Activated naive CD8-positive, alpha-beta T cell treated with anti-CD3 and anti-CD28 coated beads, Interleukin-2, amount 10 ng/mL, durations not matched to agents 7 days and 5 days (primary cell): ENCODE measurements at regions not wholly inside any gene's neighbourhood (a gene's known extent, or its start where the extent isn't known, plus 50 kb on each side); places are given as distances from the start of the nearest gene placed in this dataset.

ENCODE experiments used
- ATAC-seq: fragments of 150-1000 bp; cut with Tn5 transposase; one replicate; pipeline ENCODE4 v1.10.0; 2021; ENCODE audit warnings: low read depth, moderate library complexity
- POLR2A ChIA-PET: fragments of 350-600 bp; sonication (Branson Sonifier 250); formaldehyde crosslinking; loops from one replicate; lab custom pipeline; 2021; ENCODE audit warnings: antibody characterized with exemption; lab: Charles Lee
- DNase-seq: peaks from one replicate; pipeline ENCODE4 v3.0.0; 2021
- H3K27ac Mint-ChIP-seq: one replicate; pipeline ENCODE4 v1.8.0; 2022; ENCODE audit warnings: mild to moderate bottlenecking, mixed read lengths
- H3K27me3 Mint-ChIP-seq: one replicate; pipeline ENCODE4 v1.8.0; 2022; ENCODE audit warnings: mild to moderate bottlenecking, moderate library complexity, mixed read lengths
- H3K36me3 Mint-ChIP-seq: one replicate; pipeline ENCODE4 v1.8.0; 2021; ENCODE audit warnings: mild to moderate bottlenecking, mixed read lengths
- H3K4me1 Mint-ChIP-seq: one replicate; pipeline ENCODE4 v1.8.0; 2021; ENCODE audit warnings: mixed read lengths
- H3K4me3 Mint-ChIP-seq: one replicate; pipeline ENCODE4 v1.8.0; 2022; ENCODE audit warnings: mild to moderate bottlenecking, moderate library complexity, mixed read lengths
- H3K9me3 Mint-ChIP-seq: one replicate; pipeline ENCODE4 v1.8.0; 2021; ENCODE audit warnings: mixed read lengths

- no peaks in the 10 kb centered on the region for H3K27me3 Mint-ChIP-seq
- H3K4me1 Mint-ChIP-seq = no peaks in the 10 kb centered on the region
- no peaks in the 10 kb centered on the region for H3K36me3 Mint-ChIP-seq
- no peak for DNase-seq
- H3K9me3 Mint-ChIP-seq = peaks cover 3% of the 10 kb centered on the region
- ATAC-seq = no peak
- no peak overlapping the region for H3K4me3 Mint-ChIP-seq
- POLR2A ChIA-PET = no interaction called here
- no peak overlapping the region for H3K27ac Mint-ChIP-seq
Observed at GRCh38 chr12:115177899-115178298, 493.9 kb upstream of the TBX3 start.

GRCh38 chr12:115176741-115177400 is 492.9 kb upstream of the TBX3 start:
- POLR2A ChIA-PET = no interaction called here
- no peak overlapping the region for H3K27ac Mint-ChIP-seq

GRCh38 chr12:115174920-115175319 is 490.9 kb upstream of the TBX3 start:
- H3K4me3 Mint-ChIP-seq = no peak overlapping the region
- POLR2A ChIA-PET = no interaction called here
- no peak for ATAC-seq
- H3K9me3 Mint-ChIP-seq = peaks cover 3% of the 10 kb centered on the region
- H3K36me3 Mint-ChIP-seq = no peaks in the 10 kb centered on the region
- H3K27ac Mint-ChIP-seq = no peak overlapping the region
- no peaks in the 10 kb centered on the region for H3K27me3 Mint-ChIP-seq
- no peak for DNase-seq
- H3K4me1 Mint-ChIP-seq = no peaks in the 10 kb centered on the region

More at GRCh38 chr12:115176741-115177400, 492.9 kb upstream of the TBX3 start:
- ATAC-seq (no peak), DNase-seq (no peak)
- H3K36me3 Mint-ChIP-seq = no peaks in the 10 kb centered on the region
- H3K27me3 Mint-ChIP-seq = no peaks in the 10 kb centered on the region
- H3K4me1 Mint-ChIP-seq = no peaks in the 10 kb centered on the region
- no peak overlapping the region for H3K4me3 Mint-ChIP-seq
- H3K9me3 Mint-ChIP-seq = peaks cover 3% of the 10 kb centered on the region

- Mint-ChIP-seq H3K27me3 (no peaks in the 10 kb centered on the region), H3K4me1 (no peaks in the 10 kb centered on the region), H3K4me3 (no peak overlapping the region), H3K9me3 (peaks cover 5% of the 10 kb centered on the region), H3K36me3 (no peaks in the 10 kb centered on the region), H3K27ac (no peak overlapping the region)
- POLR2A ChIA-PET = no interaction called here
- no peak for DNase-seq
- ATAC-seq = no peak
Observed at GRCh38 chr12:115172521-115172920, 488.5 kb upstream of the TBX3 start.

GRCh38 chr12:115169981-115170380 is 486.0 kb upstream of the TBX3 start:
- Mint-ChIP-seq H3K36me3 (no peaks in the 10 kb centered on the region), H3K27ac (no peak overlapping the region), H3K4me3 (no peak overlapping the region), H3K27me3 (no peaks in the 10 kb centered on the region), H3K4me1 (no peaks in the 10 kb centered on the region), H3K9me3 (peaks cover 4% of the 10 kb centered on the region)
- ATAC-seq = no peak
- DNase-seq = no peak
- POLR2A ChIA-PET = no interaction called here

- H3K4me1 Mint-ChIP-seq = no peaks in the 10 kb centered on the region
- H3K36me3 Mint-ChIP-seq = no peaks in the 10 kb centered on the region
- no peaks in the 10 kb centered on the region for H3K27me3 Mint-ChIP-seq
- POLR2A ChIA-PET = no interaction called here
- ATAC-seq (no peak), DNase-seq (no peak)
- H3K9me3 Mint-ChIP-seq = peaks cover 4% of the 10 kb centered on the region
- no peak overlapping the region for H3K4me3 Mint-ChIP-seq
- no peak overlapping the region for H3K27ac Mint-ChIP-seq
Observed at GRCh38 chr12:115166698-115167315, 482.8 kb upstream of the TBX3 start.

GRCh38 chr12:115163710-115164109 is 479.7 kb upstream of the TBX3 start:
- POLR2A ChIA-PET = no interaction called here
- H3K27ac Mint-ChIP-seq = no peak overlapping the region
- no peak for DNase-seq
- H3K27me3 Mint-ChIP-seq = no peaks in the 10 kb centered on the region
- H3K4me1 Mint-ChIP-seq = no peaks in the 10 kb centered on the region
- no peaks in the 10 kb centered on the region for H3K36me3 Mint-ChIP-seq
- H3K9me3 Mint-ChIP-seq = peaks cover 2% of the 10 kb centered on the region
- no peak overlapping the region for H3K4me3 Mint-ChIP-seq
- no peak for ATAC-seq

GRCh38 chr12:115160271-115161128 is 476.5 kb upstream of the TBX3 start:
- Mint-ChIP-seq H3K9me3 (no peaks in the 10 kb centered on the region), H3K4me3 (no peak overlapping the region), H3K27ac (no peak overlapping the region), H3K27me3 (no peaks in the 10 kb centered on the region), H3K4me1 (no peaks in the 10 kb centered on the region), H3K36me3 (no peaks in the 10 kb centered on the region)
- no peak for DNase-seq
- POLR2A ChIA-PET = no interaction called here
- no peak for ATAC-seq

GRCh38 chr12:115158816-115159215 is 474.8 kb upstream of the TBX3 start:
- POLR2A ChIA-PET = no interaction called here
- H3K27me3 Mint-ChIP-seq = no peaks in the 10 kb centered on the region
- no peaks in the 10 kb centered on the region for H3K9me3 Mint-ChIP-seq
- no peak overlapping the region for H3K4me3 Mint-ChIP-seq
- H3K4me1 Mint-ChIP-seq = no peaks in the 10 kb centered on the region
- DNase-seq (no peak), ATAC-seq (no peak)
- no peaks in the 10 kb centered on the region for H3K36me3 Mint-ChIP-seq
- no peak overlapping the region for H3K27ac Mint-ChIP-seq

GRCh38 chr12:115155665-115156645 is 472.0 kb upstream of the TBX3 start:
- Mint-ChIP-seq H3K9me3 (no peaks in the 10 kb centered on the region), H3K27me3 (no peaks in the 10 kb centered on the region), H3K27ac (no peak overlapping the region), H3K4me3 (no peak overlapping the region), H3K36me3 (no peaks in the 10 kb centered on the region), H3K4me1 (no peaks in the 10 kb centered on the region)
- ATAC-seq (no peak), DNase-seq (no peak)
- POLR2A ChIA-PET = no interaction called here

- no peaks in the 10 kb centered on the region for H3K4me1 Mint-ChIP-seq
- H3K27ac Mint-ChIP-seq = no peak overlapping the region
- POLR2A ChIA-PET = no interaction called here
- ATAC-seq (no peak), DNase-seq (no peak)
- H3K4me3 Mint-ChIP-seq = no peak overlapping the region
- H3K27me3 Mint-ChIP-seq = no peaks in the 10 kb centered on the region
- H3K9me3 Mint-ChIP-seq = peaks cover 1% of the 10 kb centered on the region
- H3K36me3 Mint-ChIP-seq = no peaks in the 10 kb centered on the region
Observed at GRCh38 chr12:115149685-115150378, 465.9 kb upstream of the TBX3 start.

GRCh38 chr12:115149279-115149678 is 465.3 kb upstream of the TBX3 start:
- Mint-ChIP-seq H3K36me3 (no peaks in the 10 kb centered on the region), H3K4me3 (no peak overlapping the region), H3K9me3 (peaks cover 1% of the 10 kb centered on the region), H3K27me3 (no peaks in the 10 kb centered on the region), H3K27ac (no peak overlapping the region), H3K4me1 (no peaks in the 10 kb centered on the region)
- no peak for DNase-seq
- ATAC-seq = no peak
- POLR2A ChIA-PET = no interaction called here
